Prostate gland (tissue), 2 donors: ENCODE measurements at regions not wholly inside any gene's neighbourhood (a gene's known extent, or its start where the extent isn't known, plus 50 kb on each side); places are given as distances from the start of the nearest gene placed in this dataset.

Experiments
- POLR2A ChIP-seq: fragments of 450-650 bp; IDR thresholded peaks from one replicate; pipeline ENCODE4 v1.6.1; 2016; ENCODE audit warnings: antibody characterized with exemption, mild to moderate bottlenecking
- POLR2AphosphoS5 ChIP-seq: sonication (generic); formaldehyde crosslinking; IDR thresholded peaks from one replicate; pipeline ENCODE4 v1.6.1; 2017; ENCODE audit warnings: antibody characterized with exemption
- TF ChIP-seq, protein P1 (sequence below), 4 experiments: fragments of 200-600 bp in 2 of 4; fragments of 450-650 bp in 2 of 4; sonication (generic) in 2 of 4; IDR thresholded peaks; 1 replicate in 3 of 4; 2 replicates in 1 of 4; pipeline ENCODE4 v1.5.1; 2016 to 2019; ENCODE audit warnings: antibody characterized with exemption in 4 of 4, mild to moderate bottlenecking in 2 of 4, moderate library complexity in 2 of 4

DNA sequence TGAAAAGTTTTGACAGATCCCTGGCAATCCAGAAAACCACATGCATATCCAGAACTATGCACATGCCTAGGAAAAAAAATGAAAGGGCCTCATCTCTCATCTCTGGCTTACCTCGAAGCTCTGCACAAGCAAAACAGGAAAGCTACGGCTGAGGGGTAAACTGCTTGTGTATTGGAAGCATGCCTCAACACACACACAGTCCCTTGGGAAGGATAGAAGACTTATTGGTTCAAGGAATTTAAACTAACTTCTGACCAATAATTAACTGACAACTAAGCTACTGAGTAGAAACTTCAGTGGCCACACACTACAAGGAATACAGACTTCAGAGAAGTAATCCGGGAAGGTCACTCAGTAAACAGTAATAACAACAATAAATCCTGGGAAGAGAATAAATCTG is 59.9 kb upstream of the POMGNT2 start:
- TF ChIP-seq, protein P1, sequence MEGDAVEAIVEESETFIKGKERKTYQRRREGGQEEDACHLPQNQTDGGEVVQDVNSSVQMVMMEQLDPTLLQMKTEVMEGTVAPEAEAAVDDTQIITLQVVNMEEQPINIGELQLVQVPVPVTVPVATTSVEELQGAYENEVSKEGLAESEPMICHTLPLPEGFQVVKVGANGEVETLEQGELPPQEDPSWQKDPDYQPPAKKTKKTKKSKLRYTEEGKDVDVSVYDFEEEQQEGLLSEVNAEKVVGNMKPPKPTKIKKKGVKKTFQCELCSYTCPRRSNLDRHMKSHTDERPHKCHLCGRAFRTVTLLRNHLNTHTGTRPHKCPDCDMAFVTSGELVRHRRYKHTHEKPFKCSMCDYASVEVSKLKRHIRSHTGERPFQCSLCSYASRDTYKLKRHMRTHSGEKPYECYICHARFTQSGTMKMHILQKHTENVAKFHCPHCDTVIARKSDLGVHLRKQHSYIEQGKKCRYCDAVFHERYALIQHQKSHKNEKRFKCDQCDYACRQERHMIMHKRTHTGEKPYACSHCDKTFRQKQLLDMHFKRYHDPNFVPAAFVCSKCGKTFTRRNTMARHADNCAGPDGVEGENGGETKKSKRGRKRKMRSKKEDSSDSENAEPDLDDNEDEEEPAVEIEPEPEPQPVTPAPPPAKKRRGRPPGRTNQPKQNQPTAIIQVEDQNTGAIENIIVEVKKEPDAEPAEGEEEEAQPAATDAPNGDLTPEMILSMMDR (IDR thresholded peaks at IDR 0.05), result no peak
- TF ChIP-seq POLR2A, result no peak
- TF ChIP-seq POLR2AphosphoS5, result no peak
